Adrenal gland (tissue), 5 donors: ENCODE measurements at regions not wholly inside any gene's neighbourhood (a gene's known extent, or its start where the extent isn't known, plus 50 kb on each side); places are given as distances from the start of the nearest gene placed in this dataset.

Experiments used
- POLR2A ChIP-seq, 2 donors: fragments of 450-650 bp; IDR thresholded peaks; one replicate each; pipeline ENCODE4 v1.6.1; 2017; ENCODE audit warnings: antibody characterized with exemption in 2 of 2, mild to moderate bottlenecking in 2 of 2, moderate library complexity in 1 of 2
- TF ChIP-seq, protein P1 (sequence below), 6 experiments: fragments of 450-650 bp in 4 of 6; fragments of 200-600 bp in 2 of 6; sonication (generic) in 1 of 6; IDR thresholded peaks; 1 replicate in 5 of 6; 2 replicates in 1 of 6; pipeline versions ENCODE4 v1.5.1 to v1.8.0; 2016 to 2021; ENCODE audit warnings: antibody characterized with exemption in 6 of 6, mild to moderate bottlenecking in 2 of 6, moderate library complexity in 1 of 6
- donor health status: DM: no; HTN: no; CAD: no.

DNA sequence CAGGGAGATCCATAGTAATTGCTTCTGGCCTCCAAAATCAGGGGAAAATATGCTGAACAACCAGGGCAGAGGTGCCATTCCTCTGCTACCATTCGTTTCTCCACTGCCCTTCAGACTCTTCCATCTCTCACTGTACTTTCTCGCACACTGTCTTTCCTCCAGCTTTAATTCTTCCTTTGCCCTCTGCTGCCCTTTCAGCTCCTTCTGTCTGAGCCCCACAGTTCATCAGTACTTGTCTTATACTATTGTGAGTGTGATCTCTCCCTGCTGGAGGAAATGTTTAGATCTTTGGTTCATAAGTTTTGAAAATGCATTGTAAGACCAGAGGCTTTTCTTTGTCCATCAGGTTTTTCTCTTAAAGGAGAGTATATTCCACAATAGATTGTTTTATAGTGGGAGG is 184.9 kb upstream of the DTNA start:
- TF ChIP-seq, protein P1, sequence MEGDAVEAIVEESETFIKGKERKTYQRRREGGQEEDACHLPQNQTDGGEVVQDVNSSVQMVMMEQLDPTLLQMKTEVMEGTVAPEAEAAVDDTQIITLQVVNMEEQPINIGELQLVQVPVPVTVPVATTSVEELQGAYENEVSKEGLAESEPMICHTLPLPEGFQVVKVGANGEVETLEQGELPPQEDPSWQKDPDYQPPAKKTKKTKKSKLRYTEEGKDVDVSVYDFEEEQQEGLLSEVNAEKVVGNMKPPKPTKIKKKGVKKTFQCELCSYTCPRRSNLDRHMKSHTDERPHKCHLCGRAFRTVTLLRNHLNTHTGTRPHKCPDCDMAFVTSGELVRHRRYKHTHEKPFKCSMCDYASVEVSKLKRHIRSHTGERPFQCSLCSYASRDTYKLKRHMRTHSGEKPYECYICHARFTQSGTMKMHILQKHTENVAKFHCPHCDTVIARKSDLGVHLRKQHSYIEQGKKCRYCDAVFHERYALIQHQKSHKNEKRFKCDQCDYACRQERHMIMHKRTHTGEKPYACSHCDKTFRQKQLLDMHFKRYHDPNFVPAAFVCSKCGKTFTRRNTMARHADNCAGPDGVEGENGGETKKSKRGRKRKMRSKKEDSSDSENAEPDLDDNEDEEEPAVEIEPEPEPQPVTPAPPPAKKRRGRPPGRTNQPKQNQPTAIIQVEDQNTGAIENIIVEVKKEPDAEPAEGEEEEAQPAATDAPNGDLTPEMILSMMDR (IDR thresholded peaks at IDR 0.05), result no peak
- no peak for TF ChIP-seq POLR2A (IDR thresholded peaks at IDR 0.05)
